Type B pancreatic cell (in vitro differentiated cells): ENCODE measurements at regions not wholly inside any gene's neighbourhood (a gene's known extent, or its start where the extent isn't known, plus 50 kb on each side); places are given as distances from the start of the nearest gene placed in this dataset.

Experiments used
- DNase-seq: peaks from one replicate; pipeline ENCODE4 v3.0.0; 2021; ENCODE audit warnings: mixed read lengths; ENCODE audit not compliant: unreplicated experiment; ENCODE audit errors: extremely low spot score
- H3K27ac Mint-ChIP-seq: 2 replicates; pipeline ENCODE4 v1.8.0; 2021; ENCODE audit warnings: mild to moderate bottlenecking, mixed read lengths
- H3K27me3 Mint-ChIP-seq: 2 replicates; pipeline ENCODE4 v1.8.0; 2021; ENCODE audit warnings: mixed read lengths
- H3K36me3 Mint-ChIP-seq: 2 replicates; pipeline ENCODE4 v1.8.0; 2021; ENCODE audit warnings: mixed read lengths
- H3K4me1 Mint-ChIP-seq: one replicate; pipeline ENCODE4 v1.8.0; 2021; ENCODE audit warnings: mixed read lengths; ENCODE audit not compliant: unreplicated experiment
- H3K4me3 Mint-ChIP-seq: 2 replicates; pipeline ENCODE4 v1.8.0; 2021; ENCODE audit warnings: mild to moderate bottlenecking, mixed read lengths
- H3K9me3 Mint-ChIP-seq: 2 replicates; pipeline ENCODE4 v1.8.0; 2021; ENCODE audit warnings: mixed read lengths
- TF ChIP-seq, protein P1 (sequence below): fragments of 200-600 bp; sonication (generic); conservative IDR thresholded peaks from 2 replicates; pipeline ENCODE4 v1.5.0; 2021; ENCODE audit warnings: antibody characterized with exemption, mild to moderate bottlenecking

DNA sequence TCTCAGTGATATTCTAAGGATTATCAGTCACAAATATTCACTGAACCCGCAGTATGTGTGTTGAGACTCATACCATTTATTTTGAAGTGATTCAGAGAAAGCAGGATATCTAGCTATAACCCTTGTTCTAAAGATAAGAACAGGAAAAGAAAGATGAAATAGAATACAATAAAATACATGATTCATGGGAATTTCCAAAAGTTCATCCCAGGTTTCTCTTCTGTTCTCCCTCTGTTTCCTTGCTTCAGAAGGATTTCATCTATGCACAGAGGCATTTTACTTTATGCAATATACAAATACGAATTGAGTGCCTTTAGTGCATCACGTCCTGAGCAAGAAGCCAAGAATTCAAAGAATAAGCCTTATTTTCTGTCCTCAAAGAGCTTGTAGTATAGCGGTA is 274.4 kb upstream of the GPC6 start:
- Mint-ChIP-seq H3K27me3 (no peaks in the 10 kb centered on the region), H3K27ac (no peak overlapping the region), H3K4me1 (no peaks in the 10 kb centered on the region), H3K36me3 (no peaks in the 10 kb centered on the region), H3K9me3 (no peaks in the 10 kb centered on the region), H3K4me3 (no peak overlapping the region)
- TF ChIP-seq, protein P1, sequence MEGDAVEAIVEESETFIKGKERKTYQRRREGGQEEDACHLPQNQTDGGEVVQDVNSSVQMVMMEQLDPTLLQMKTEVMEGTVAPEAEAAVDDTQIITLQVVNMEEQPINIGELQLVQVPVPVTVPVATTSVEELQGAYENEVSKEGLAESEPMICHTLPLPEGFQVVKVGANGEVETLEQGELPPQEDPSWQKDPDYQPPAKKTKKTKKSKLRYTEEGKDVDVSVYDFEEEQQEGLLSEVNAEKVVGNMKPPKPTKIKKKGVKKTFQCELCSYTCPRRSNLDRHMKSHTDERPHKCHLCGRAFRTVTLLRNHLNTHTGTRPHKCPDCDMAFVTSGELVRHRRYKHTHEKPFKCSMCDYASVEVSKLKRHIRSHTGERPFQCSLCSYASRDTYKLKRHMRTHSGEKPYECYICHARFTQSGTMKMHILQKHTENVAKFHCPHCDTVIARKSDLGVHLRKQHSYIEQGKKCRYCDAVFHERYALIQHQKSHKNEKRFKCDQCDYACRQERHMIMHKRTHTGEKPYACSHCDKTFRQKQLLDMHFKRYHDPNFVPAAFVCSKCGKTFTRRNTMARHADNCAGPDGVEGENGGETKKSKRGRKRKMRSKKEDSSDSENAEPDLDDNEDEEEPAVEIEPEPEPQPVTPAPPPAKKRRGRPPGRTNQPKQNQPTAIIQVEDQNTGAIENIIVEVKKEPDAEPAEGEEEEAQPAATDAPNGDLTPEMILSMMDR, result no peak
- no peak for DNase-seq

DNA sequence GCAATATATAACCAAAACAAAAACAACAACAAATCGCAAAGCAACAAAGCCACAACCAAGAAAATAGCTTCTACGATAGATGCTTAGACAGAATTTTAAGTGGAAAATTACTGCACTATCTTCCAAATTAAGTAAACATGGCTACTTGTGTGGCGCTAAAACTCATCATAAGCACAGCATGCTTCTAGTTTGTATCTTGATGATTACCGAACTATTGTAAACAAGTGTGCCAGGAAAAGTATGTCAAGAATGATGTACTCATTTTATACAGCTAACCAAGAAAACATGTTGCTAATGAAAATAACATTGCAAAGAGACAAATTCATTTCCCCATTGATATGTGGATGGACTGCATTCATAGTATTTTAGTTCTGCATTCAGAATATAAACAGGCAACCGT is 271.9 kb upstream of the GPC6 start:
- DNase-seq, result no peak
- TF ChIP-seq, protein P1, result no peak
- Mint-ChIP-seq H3K27me3 (no peaks in the 10 kb centered on the region), H3K9me3 (no peaks in the 10 kb centered on the region), H3K4me1 (no peaks in the 10 kb centered on the region), H3K27ac (no peak overlapping the region), H3K4me3 (no peak overlapping the region), H3K36me3 (no peaks in the 10 kb centered on the region)

DNA sequence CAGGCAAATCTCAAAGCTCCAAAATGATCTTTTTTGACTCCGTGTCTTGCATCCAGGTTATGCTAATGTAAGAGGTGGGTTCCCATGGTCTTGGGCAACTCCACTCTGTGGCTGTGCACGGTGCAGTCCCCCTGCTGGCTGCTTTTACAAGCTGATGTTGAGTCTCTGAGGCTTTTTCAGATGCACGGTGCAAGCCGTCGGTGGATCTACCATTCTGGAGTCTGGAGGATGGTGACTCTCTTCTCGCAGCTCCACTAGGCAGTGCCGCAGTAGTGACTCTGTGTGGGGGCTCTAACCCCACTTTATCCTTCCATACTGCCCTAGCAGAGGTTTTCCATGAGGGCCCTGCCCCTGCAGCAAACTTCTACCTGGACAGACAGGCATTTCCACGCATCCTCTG is 266.8 kb upstream of the GPC6 start:
- no peak for DNase-seq
- peaks cover 5% of the 10 kb centered on the region for H3K9me3 Mint-ChIP-seq
- no peaks in the 10 kb centered on the region for H3K4me1 Mint-ChIP-seq
- no peaks in the 10 kb centered on the region for H3K27me3 Mint-ChIP-seq
- no peaks in the 10 kb centered on the region for H3K36me3 Mint-ChIP-seq
- no peak overlapping the region for H3K4me3 Mint-ChIP-seq
- TF ChIP-seq, protein P1, result no peak
- no peak overlapping the region for H3K27ac Mint-ChIP-seq

DNA sequence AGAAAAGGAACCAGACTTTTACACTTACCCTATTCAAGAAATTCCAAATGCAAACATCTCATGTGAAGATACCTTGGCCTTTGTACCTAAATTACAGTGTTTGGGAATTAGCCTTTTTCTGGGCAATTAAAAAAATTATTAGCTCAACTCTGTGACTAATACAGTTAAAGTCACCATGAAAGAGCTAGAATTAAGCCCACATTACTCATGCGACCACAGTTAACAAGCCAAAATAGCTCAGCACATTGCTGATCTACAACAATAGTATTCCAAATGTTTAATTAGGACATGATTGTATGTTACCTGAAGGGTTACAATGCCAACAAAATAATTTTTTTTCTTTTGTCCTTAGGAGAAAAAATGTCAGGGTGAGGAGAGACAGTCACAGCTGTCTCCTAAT is 263.6 kb upstream of the GPC6 start:
- Mint-ChIP-seq H3K4me1 (no peaks in the 10 kb centered on the region), H3K36me3 (no peaks in the 10 kb centered on the region), H3K27ac (no peak overlapping the region), H3K9me3 (peaks cover 5% of the 10 kb centered on the region), H3K27me3 (no peaks in the 10 kb centered on the region), H3K4me3 (no peak overlapping the region)
- no peak for DNase-seq
- TF ChIP-seq, protein P1, result no peak

DNA sequence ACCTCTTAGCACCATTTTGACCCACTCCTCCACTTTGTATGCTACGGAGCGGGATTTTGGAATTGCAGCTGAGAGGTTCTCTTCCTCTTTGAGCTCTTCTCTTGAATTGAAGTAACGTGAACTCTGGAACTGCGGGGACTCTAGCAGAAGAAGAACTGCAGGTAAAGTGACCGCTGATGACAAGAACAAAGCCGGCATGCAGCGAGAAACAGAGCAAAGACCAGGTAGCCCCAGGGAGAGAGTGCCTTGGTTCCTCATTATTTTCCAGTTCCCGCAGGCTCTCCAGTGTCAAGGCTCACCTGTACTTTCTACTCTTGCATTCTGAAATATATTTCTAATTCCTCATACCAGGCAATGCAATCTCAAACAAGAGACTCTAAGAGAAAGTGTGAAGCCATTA is 260.3 kb upstream of the GPC6 start:
- Mint-ChIP-seq H3K4me3 (no peak overlapping the region), H3K9me3 (peaks cover 5% of the 10 kb centered on the region), H3K27me3 (no peaks in the 10 kb centered on the region), H3K36me3 (no peaks in the 10 kb centered on the region), H3K4me1 (no peaks in the 10 kb centered on the region), H3K27ac (no peak overlapping the region)
- DNase-seq, result no peak
- TF ChIP-seq, protein P1, result no peak

DNA sequence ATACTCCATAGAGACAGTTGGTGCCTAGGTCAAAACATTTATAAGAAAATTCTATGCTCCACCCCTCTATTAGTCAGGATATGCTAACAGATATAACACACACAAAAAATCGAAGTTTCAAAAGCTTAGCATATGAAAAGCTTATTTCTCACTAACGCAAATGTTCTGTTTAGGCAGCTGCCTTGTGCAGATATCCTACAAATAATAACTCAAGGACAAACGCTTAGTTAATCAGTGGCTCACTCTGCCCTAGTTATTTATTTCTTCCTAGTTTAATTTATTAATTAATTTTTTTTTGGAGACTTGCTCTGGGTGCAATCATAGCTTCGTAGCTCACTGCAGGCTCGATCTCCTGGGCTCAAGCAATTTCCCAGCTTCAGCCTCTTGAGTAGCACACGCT is 259.7 kb upstream of the GPC6 start:
- Mint-ChIP-seq H3K4me1 (no peaks in the 10 kb centered on the region), H3K9me3 (peaks cover 5% of the 10 kb centered on the region), H3K4me3 (no peak overlapping the region), H3K36me3 (no peaks in the 10 kb centered on the region), H3K27me3 (no peaks in the 10 kb centered on the region), H3K27ac (no peak overlapping the region)
- no peak for DNase-seq
- TF ChIP-seq, protein P1, result no peak
